K562 (cell line): ENCODE measurements at regions not wholly inside any gene's neighbourhood (a gene's known extent, or its start where the extent isn't known, plus 50 kb on each side); places are given as distances from the start of the nearest gene placed in this dataset.

Experiments used
- CREB5 ChIP-seq: fragments of 250-450 bp; sonication (Bioruptor Pico); IDR thresholded peaks from 2 replicates; pipeline ENCODE4 v1.5.0; 2020; ENCODE audit warnings: mild to moderate bottlenecking
- DPF2 ChIP-seq: fragments of 450-650 bp; IDR thresholded peaks from 2 replicates; pipeline ENCODE4 v1.6.1; 2016
- E2F1 ChIP-seq: sonication (generic); formaldehyde crosslinking; IDR thresholded peaks from 2 replicates; pipeline ENCODE4 v1.8.1; 2023; ENCODE audit warnings: mild to moderate bottlenecking, missing genetic modification reagents, moderate library complexity
- HOXB6 ChIP-seq: fragments of 250-450 bp; sonication (Bioruptor Pico); IDR thresholded peaks from 2 replicates; pipeline ENCODE4 v1.5.1; 2022; ENCODE audit warnings: mild to moderate bottlenecking, borderline replicate concordance
- ID3 ChIP-seq, 2 experiments: fragments of 250-450 bp in 1 of 2; fragments of 450-650 bp in 1 of 2; sonication (Bioruptor Pico) in 1 of 2; IDR thresholded peaks; 2 replicates each; pipeline versions ENCODE4 v1.6.1 to v1.8.0; 2016 to 2021; ENCODE audit warnings: mild to moderate bottlenecking in 2 of 2, moderate library complexity in 2 of 2, missing compliant biosample characterization in 1 of 2, missing genetic modification characterization in 1 of 2
- ILK ChIP-seq: fragments of 450-650 bp; IDR thresholded peaks from 2 replicates; pipeline ENCODE4 v1.6.1; 2016; ENCODE audit warnings: missing genetic modification characterization, low read depth, mild to moderate bottlenecking, missing compliant biosample characterization, moderate library complexity, borderline replicate concordance
- MECOM ChIP-seq: fragments of 250-450 bp; sonication (Bioruptor Pico); IDR thresholded peaks from 2 replicates; pipeline ENCODE4 v1.8.0; 2022; ENCODE audit warnings: inconsistent platforms
- POLR2B ChIP-seq: fragments of 450-650 bp; IDR thresholded peaks from 2 replicates; pipeline ENCODE4 v1.6.1; 2018; ENCODE audit warnings: low read depth; ENCODE audit not compliant: partially characterized antibody
- PURB ChIP-seq: sonication (generic); formaldehyde crosslinking; IDR thresholded peaks from 2 replicates; pipeline ENCODE4 v1.9.0; 2021; ENCODE audit warnings: low read depth, mild to moderate bottlenecking, missing genetic modification reagents
- SOX6 ChIP-seq: fragments of 450-650 bp; IDR thresholded peaks from 2 replicates; pipeline ENCODE4 v1.6.1; 2014; ENCODE audit warnings: mild to moderate bottlenecking
- SRSF3 ChIP-seq: fragments of 200-400 bp; formaldehyde crosslinking; IDR thresholded peaks from 2 replicates; pipeline ENCODE4 v1.6.1; 2016; ENCODE audit warnings: mild to moderate bottlenecking, low read length, moderate library complexity; ENCODE audit not compliant: insufficient read depth
- TFAM ChIP-seq: fragments of 250-450 bp; sonication (Bioruptor Pico); conservative IDR thresholded peaks from 2 replicates; pipeline ENCODE4 v1.5.0; 2021; ENCODE audit warnings: mild to moderate bottlenecking, moderate library complexity
- VEZF1 ChIP-seq: fragments of 200-800 bp; sonication (Bioruptor generic); IDR thresholded peaks from 2 replicates; pipeline ENCODE4 v1.6.1; 2017; ENCODE audit warnings: missing genetic modification characterization, missing compliant biosample characterization
- ZKSCAN8 ChIP-seq: fragments of 200-800 bp; sonication (Bioruptor generic); IDR thresholded peaks from 2 replicates; pipeline ENCODE4 v1.6.1; 2016; ENCODE audit warnings: missing genetic modification characterization, missing compliant biosample characterization
- ZNF639 ChIP-seq, 2 experiments: fragments of 200-800 bp in 1 of 2; sonication (Bioruptor generic) in 1 of 2; sonication (generic) in 1 of 2; formaldehyde crosslinking in 1 of 2; IDR thresholded peaks in 1 of 2; conservative IDR thresholded peaks in 1 of 2; 2 replicates each; pipeline versions ENCODE4 v1.5.0 to v1.6.1; 2016 to 2020; ENCODE audit warnings: missing compliant biosample characterization in 1 of 2, missing genetic modification characterization in 1 of 2, missing genetic modification reagents in 1 of 2
- ZNF695 ChIP-seq: fragments of 450-650 bp; formaldehyde crosslinking; IDR thresholded peaks from 2 replicates; pipeline ENCODE4 v1.4.0; 2020; ENCODE audit warnings: mild to moderate bottlenecking, moderate library complexity
- ZNF696 ChIP-seq: fragments of 250-450 bp; sonication (Bioruptor Pico); conservative IDR thresholded peaks from 2 replicates; pipeline ENCODE4 v1.4.0; 2020; ENCODE audit warnings: mild to moderate bottlenecking, moderate library complexity
- TF ChIP-seq, protein P1 (sequence below): sonication (generic); formaldehyde crosslinking; IDR thresholded peaks from 2 replicates; pipeline ENCODE4 v1.9.0; 2022; ENCODE audit warnings: mild to moderate bottlenecking, missing genetic modification reagents
- TF ChIP-seq, protein P2 (sequence below): fragments of 450-650 bp; formaldehyde crosslinking; IDR thresholded peaks from 2 replicates; pipeline ENCODE4 v1.4.0; 2020; ENCODE audit warnings: mild to moderate bottlenecking, mixed read lengths

GRCh38 chr18:1002653-1003178, 98.0 kb downstream of the ADCYAP1 start (continued):
- TF ChIP-seq ZNF696 (CRISPR knock-in tag): no peak
- peak; percentile 84 for TF ChIP-seq SOX6
- no peak for TF ChIP-seq TFAM (CRISPR knock-in tag)
- no peak for TF ChIP-seq ZNF695 (CRISPR knock-in tag)
- TF ChIP-seq HOXB6 (CRISPR knock-in tag): no peak
- TF ChIP-seq, protein P1, sequence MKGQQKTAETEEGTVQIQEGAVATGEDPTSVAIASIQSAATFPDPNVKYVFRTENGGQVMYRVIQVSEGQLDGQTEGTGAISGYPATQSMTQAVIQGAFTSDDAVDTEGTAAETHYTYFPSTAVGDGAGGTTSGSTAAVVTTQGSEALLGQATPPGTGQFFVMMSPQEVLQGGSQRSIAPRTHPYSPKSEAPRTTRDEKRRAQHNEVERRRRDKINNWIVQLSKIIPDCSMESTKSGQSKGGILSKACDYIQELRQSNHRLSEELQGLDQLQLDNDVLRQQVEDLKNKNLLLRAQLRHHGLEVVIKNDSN: no peak
- TF ChIP-seq ILK (tag): no peak
- TF ChIP-seq VEZF1: 0 out of 2 replicates have a peak, but pooled peaks have one; percentile 49
- peak; percentile 88 for TF ChIP-seq DPF2
- TF ChIP-seq MECOM (CRISPR knock-in tag): peak; percentile 53; the same call in 1 of the 2 replicates
- no peak for TF ChIP-seq PURB (CRISPR knock-in tag)
- no peak for TF ChIP-seq E2F1 (CRISPR knock-in tag)
- TF ChIP-seq ZKSCAN8: peak; percentile 73
- TF ChIP-seq, protein P2, sequence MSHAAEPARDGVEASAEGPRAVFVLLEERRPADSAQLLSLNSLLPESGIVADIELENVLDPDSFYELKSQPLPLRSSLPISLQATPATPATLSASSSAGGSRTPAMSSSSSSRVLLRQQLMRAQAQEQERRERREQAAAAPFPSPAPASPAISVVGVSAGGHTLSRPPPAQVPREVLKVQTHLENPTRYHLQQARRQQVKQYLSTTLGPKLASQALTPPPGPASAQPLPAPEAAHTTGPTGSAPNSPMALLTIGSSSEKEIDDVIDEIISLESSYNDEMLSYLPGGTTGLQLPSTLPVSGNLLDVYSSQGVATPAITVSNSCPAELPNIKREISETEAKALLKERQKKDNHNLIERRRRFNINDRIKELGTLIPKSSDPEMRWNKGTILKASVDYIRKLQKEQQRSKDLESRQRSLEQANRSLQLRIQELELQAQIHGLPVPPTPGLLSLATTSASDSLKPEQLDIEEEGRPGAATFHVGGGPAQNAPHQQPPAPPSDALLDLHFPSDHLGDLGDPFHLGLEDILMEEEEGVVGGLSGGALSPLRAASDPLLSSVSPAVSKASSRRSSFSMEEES (CRISPR knock-in tag): no peak
- no peak for TF ChIP-seq POLR2B
- TF ChIP-seq CREB5: no peak
- no peak for TF ChIP-seq ID3 (CRISPR knock-in tag; IDR thresholded peaks at IDR 0.05)
- no peak for TF ChIP-seq ID3 (tag; IDR thresholded peaks at IDR 0.05)
- no peak for TF ChIP-seq SRSF3
- peak in 1 of 2 experiments; percentile 50; a peak in 1 of 4 replicates for TF ChIP-seq ZNF639 (CRISPR knock-in tag; conservative IDR thresholded peaks at IDR 0.05 in 1 of 2, IDR thresholded peaks at IDR 0.05 in 1 of 2)
